NT2/D1 (cell line): ENCODE measurements at regions not wholly inside any gene's neighbourhood (a gene's known extent, or its start where the extent isn't known, plus 50 kb on each side); places are given as distances from the start of the nearest gene placed in this dataset.

Experiments
- SUZ12 ChIP-seq: IDR thresholded peaks from 2 replicates; pipeline ENCODE4 v1.6.1; 2011; ENCODE audit not compliant: insufficient read length, insufficient read depth; ENCODE audit errors: extremely low read depth
- YY1 ChIP-seq: IDR thresholded peaks from 2 replicates; pipeline ENCODE4 v1.6.1; 2011; ENCODE audit not compliant: insufficient read length, insufficient read depth
- ZNF274 ChIP-seq: IDR thresholded peaks from 2 replicates; pipeline ENCODE4 v1.6.1; 2011; ENCODE audit warnings: mild to moderate bottlenecking, low read depth, low read length

DNA sequence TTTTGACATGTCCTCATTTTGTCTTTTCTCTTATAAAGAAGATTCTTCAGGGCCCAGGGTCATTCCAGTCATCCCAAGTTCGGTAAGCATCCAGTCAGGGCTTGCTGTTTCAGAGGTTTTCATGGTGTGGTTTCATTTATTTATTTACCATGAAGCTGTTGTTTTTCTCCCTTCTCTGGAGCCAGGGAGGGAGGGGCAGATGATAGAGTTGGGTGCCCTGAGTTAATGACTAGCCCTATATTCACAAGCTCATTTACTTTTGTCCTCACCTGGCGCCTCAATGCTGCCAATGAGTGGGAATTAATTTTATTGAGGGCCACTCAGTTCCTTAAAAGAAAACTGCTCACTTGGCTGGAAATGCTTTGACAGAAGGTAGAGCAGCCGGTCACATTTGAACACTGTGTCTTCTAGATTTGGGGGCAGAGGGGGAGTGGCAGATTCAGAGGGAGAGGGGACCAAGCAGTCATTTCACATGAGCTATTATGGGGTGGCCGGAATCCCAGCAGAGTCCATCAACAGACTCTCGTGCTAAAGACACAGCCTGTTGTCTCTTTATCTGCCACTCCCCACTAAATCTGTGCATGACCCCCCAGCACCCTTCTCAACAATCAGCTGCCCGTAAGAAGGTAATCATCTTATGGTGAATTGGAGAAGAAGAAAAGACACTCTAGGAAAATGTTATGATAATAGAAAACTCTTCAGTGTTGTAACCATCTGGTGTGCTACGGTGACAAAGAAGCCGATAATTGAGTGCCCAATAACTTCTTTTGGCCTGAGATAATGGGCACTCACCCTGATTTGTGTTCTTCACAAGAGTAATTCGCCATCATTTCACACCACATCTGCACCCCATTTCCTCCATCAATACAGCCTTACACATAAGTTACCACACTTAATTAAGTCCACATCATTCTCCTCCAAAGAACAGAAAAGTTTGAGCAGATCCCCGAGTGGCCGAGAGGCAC is 573.5 kb upstream of the JAG1 start:
- TF ChIP-seq ZNF274: no peak
- TF ChIP-seq YY1: no peak
- no peak for TF ChIP-seq SUZ12
